Heart left ventricle (tissue), 16 donors: ENCODE measurements at regions not wholly inside any gene's neighbourhood (a gene's known extent, or its start where the extent isn't known, plus 50 kb on each side); places are given as distances from the start of the nearest gene placed in this dataset.

Experiments
- ATAC-seq, 4 donors: fragments of 200-7000 bp; cut with Tn5 transposase; one replicate each; pipeline ENCODE4 v1.9.1; 2020 to 2022; ENCODE audit warnings: moderate library complexity in 4 of 4, mild to moderate bottlenecking in 3 of 4, moderate number of reproducible peaks in 1 of 4
- DNase-seq, 5 donors: peaks; one replicate each; pipeline ENCODE4 v3.0.0-alpha.2; 2020
- H3K27ac ChIP-seq, 12 donors: fragments of 200-600 bp; sonication (generic) in 4 of 12; one replicate each; pipeline versions ENCODE4 v1.5.0 to v1.8.0; 2016 to 2022; ENCODE audit warnings: mild to moderate bottlenecking in 2 of 12
- H3K27me3 ChIP-seq, 9 donors: fragments of 200-600 bp; sonication (generic) in 2 of 9; one replicate each; pipeline versions ENCODE4 v1.5.1 to v1.8.0; 2016 to 2022; ENCODE audit warnings: mild to moderate bottlenecking in 3 of 9
- H3K36me3 ChIP-seq, 9 donors: fragments of 200-600 bp; sonication (generic) in 2 of 9; one replicate each; pipeline versions ENCODE4 v1.5.0 to v1.8.0; 2018 to 2022; ENCODE audit warnings: mild to moderate bottlenecking in 2 of 9
- H3K4me1 ChIP-seq, 12 donors: fragments of 200-600 bp; sonication (generic) in 4 of 12; one replicate each; pipeline versions ENCODE4 v1.5.0 to v1.8.0; 2016 to 2022; ENCODE audit warnings: mild to moderate bottlenecking in 3 of 12
- H3K4me3 ChIP-seq, 12 donors: fragments of 200-600 bp; sonication (generic) in 4 of 12; one replicate each; pipeline versions ENCODE4 v1.5.0 to v1.8.0; 2017 to 2022; ENCODE audit warnings: mild to moderate bottlenecking in 9 of 12, moderate library complexity in 4 of 12
- H3K9me3 ChIP-seq, 12 donors: fragments of 200-600 bp; sonication (generic) in 4 of 12; one replicate each; pipeline versions ENCODE4 v1.5.0 to v1.8.0; 2016 to 2022; ENCODE audit warnings: mild to moderate bottlenecking in 1 of 12
- CTCF ChIP-seq, 12 donors: fragments of 200-600 bp; sonication (generic) in 4 of 12; IDR thresholded peaks; one replicate each; pipeline versions ENCODE4 v1.5.0 to v1.8.0; 2018 to 2022; ENCODE audit warnings: antibody characterized with exemption in 12 of 12, mild to moderate bottlenecking in 5 of 12
- POLR2A ChIP-seq, 2 donors: fragments of 450-650 bp; IDR thresholded peaks; one replicate each; pipeline ENCODE4 v1.6.1; 2017; ENCODE audit warnings: antibody characterized with exemption in 2 of 2, mild to moderate bottlenecking in 2 of 2, moderate library complexity in 2 of 2
- WGBS, 4 donors: extraction: QIAGEN DNeasy Blood & Tissue Kit in 2 of 4; methylation state at CpG; one replicate each; pipeline versions ENCODE4 v1.1.5 to v1.1.7; 2013 to 2018; 5-methylcytosine and 5-hydroxymethylcytosine counted together
- intact Hi-C, 10 donors: fragments of 100-400 bp; cut with DNase I; formaldehyde crosslinking; loops; one replicate each; pipeline versions ENCODE4 v1.11.1 to v1.14.2; 2022
- donor health status: ischemic (EF 13 %, LVEDD 7.1; RV severe dilation, severe dysfunction).
- donor health status: healthy with polysubstance abuse.
- donor health status: DM: no; HTN: yes; CAD: no.
- donor health status: DM: no; HTN: no; CAD: no.
- donor health status: ischemic (EF 25% LVEDD 6.9; RV normal size, moderate dysfunction).
- donor health status: ischemic (EF 25% LVEDD 5.7; RV mildly dilated, moderate dysfunction).
- donor health status: healthy.
- donor health status: DM: yes; HTN: yes; CAD: no.
- donor health status: ischemic (EF 35%, LVEDD 5.7; RV mildly dilated, moderate dysfunction).
- donor health status: nonischemic (EF 11% LVEDD 7.7; RV severe dilation, severe dysfunction).
- donor health status: DM: yes; HTN: yes; CAD: no.
- donor health status: PGD.
- donor health status: ischemic (EF 29% LVEDD 5.4; RV normal size, mild dysfunction).
- donor health status: nonischemic (EF 23%, LVEDD 6.1; RV moderate dilation, normal function).

GRCh38 chrX:113975441-113975840, 608.4 kb upstream of the HTR2C start:
- intact Hi-C loops = no loop called here
- no peak overlapping the region for H3K4me3 ChIP-seq
- H3K36me3 ChIP-seq = no peaks in the 10 kb centered on the region
- H3K27me3 ChIP-seq = peaks cover 0 to 6% (median 0%) of the 10 kb centered on the region in 9 donors
- H3K4me1 ChIP-seq = no peaks in the 10 kb centered on the region
- no peak for DNase-seq
- ATAC-seq = no peak
- H3K27ac ChIP-seq = no peak overlapping the region
- TF ChIP-seq POLR2A (IDR thresholded peaks at IDR 0.05) = no peak
- H3K9me3 ChIP-seq = no peaks in the 10 kb centered on the region
- WGBS, 4 donors = 70 to 87% (median 85%) methylated on average over 2 of the region's 2 CpGs

- Histone ChIP-seq H3K4me1 (no peaks in the 10 kb centered on the region), H3K4me3 (no peak overlapping the region), H3K27me3 (peaks cover 0 to 6% (median 0%) of the 10 kb centered on the region in 9 donors), H3K36me3 (no peaks in the 10 kb centered on the region), H3K27ac (no peak overlapping the region), H3K9me3 (no peaks in the 10 kb centered on the region)
- intact Hi-C loops = no loop called here
- no peak for ATAC-seq
- DNase-seq = no peak
- TF ChIP-seq CTCF (IDR thresholded peaks at IDR 0.05) (no peak), POLR2A (IDR thresholded peaks at IDR 0.05) (no peak)
Observed at GRCh38 chrX:113974881-113975280, 609.0 kb upstream of the HTR2C start.

- H3K9me3 ChIP-seq = no peaks in the 10 kb centered on the region
- TF ChIP-seq CTCF (IDR thresholded peaks at IDR 0.05) (no peak), POLR2A (IDR thresholded peaks at IDR 0.05) (no peak)
- no peaks in the 10 kb centered on the region for H3K4me1 ChIP-seq
- no peaks in the 10 kb centered on the region for H3K36me3 ChIP-seq
- no peak for ATAC-seq
- H3K4me3 ChIP-seq = no peak overlapping the region
- H3K27me3 ChIP-seq = peaks cover 0 to 6% (median 0%) of the 10 kb centered on the region in 9 donors
- DNase-seq = no peak
- no peak overlapping the region for H3K27ac ChIP-seq
- 61 to 75% (median 66%) methylated on average over 2 of the region's 2 CpGs for WGBS, 4 donors
- intact Hi-C loops = no loop called here
Observed at GRCh38 chrX:113973706-113974105, 610.2 kb upstream of the HTR2C start.

- intact Hi-C loops = no loop called here
- no peak overlapping the region for H3K4me3 ChIP-seq
- no peaks in the 10 kb centered on the region for H3K27me3 ChIP-seq
- DNase-seq (no peak), ATAC-seq (no peak)
- H3K36me3 ChIP-seq = no peaks in the 10 kb centered on the region
- 67 to 84% (median 75%) methylated on average over 2 of the region's 2 CpGs for WGBS, 4 donors
- no peaks in the 10 kb centered on the region for H3K4me1 ChIP-seq
- no peak overlapping the region for H3K27ac ChIP-seq
- H3K9me3 ChIP-seq = peaks cover 0 to 7% (median 0%) of the 10 kb centered on the region in 12 donors
- no peak for TF ChIP-seq POLR2A (IDR thresholded peaks at IDR 0.05)
- no peak for TF ChIP-seq CTCF (IDR thresholded peaks at IDR 0.05)
Observed at GRCh38 chrX:113966791-113967190, 617.1 kb upstream of the HTR2C start.

GRCh38 chrX:113962343-113962742, 621.5 kb upstream of the HTR2C start:
- 38 to 43% (median 40%) methylated on average over 1 of the region's 1 CpG for WGBS, 4 donors
- no peak overlapping the region for H3K27ac ChIP-seq
- H3K4me3 ChIP-seq = no peak overlapping the region
- TF ChIP-seq POLR2A (IDR thresholded peaks at IDR 0.05) (no peak), CTCF (IDR thresholded peaks at IDR 0.05) (no peak)
- H3K27me3 ChIP-seq = no peaks in the 10 kb centered on the region
- no peaks in the 10 kb centered on the region for H3K4me1 ChIP-seq
- no peak for DNase-seq
- no peak for ATAC-seq
- intact Hi-C loops = no loop called here
- H3K36me3 ChIP-seq = no peaks in the 10 kb centered on the region
- H3K9me3 ChIP-seq = no peaks in the 10 kb centered on the region
